Pancreas (tissue), 10 donors: ENCODE measurements at regions not wholly inside any gene's neighbourhood (a gene's known extent, or its start where the extent isn't known, plus 50 kb on each side); places are given as distances from the start of the nearest gene placed in this dataset.

ENCODE experiments used
- ATAC-seq, 4 donors: fragments of 200-7000 bp; cut with Tn5 transposase; one replicate each; pipeline versions ENCODE4 v1.8.0 to v1.9.1; 2020; ENCODE audit warnings: mild to moderate bottlenecking in 4 of 4, moderate library complexity in 4 of 4
- DNase-seq, 6 donors: peaks; one replicate each; pipeline ENCODE4 v3.0.0-alpha.2; 2020
- FAIRE-seq: peaks from 2 replicates; lab custom pipeline; 2012; peaks lifted over from hg19 to GRCh38; lab: Jason Lieb, UNC
- H3K27ac ChIP-seq, 4 donors: fragments of 200-600 bp; sonication (generic); 1 replicate in 3 of 4; 2 replicates in 1 of 4; pipeline versions ENCODE4 v1.5.0 to v1.8.0; 2020
- H3K27me3 ChIP-seq, 4 donors: fragments of 200-600 bp; one replicate each; pipeline ENCODE4 v1.8.0; 2021
- H3K36me3 ChIP-seq, 3 donors: fragments of 200-600 bp; sonication (generic) in 1 of 3; one replicate each; pipeline versions ENCODE4 v1.5.0 to v1.8.0; 2020 to 2021
- H3K4me1 ChIP-seq, 3 donors: fragments of 200-600 bp; one replicate each; pipeline ENCODE4 v1.8.0; 2021
- H3K4me3 ChIP-seq, 4 donors: fragments of 200-600 bp; sonication (generic) in 2 of 4; one replicate each; pipeline versions ENCODE4 v1.5.0 to v1.8.0; 2020 to 2021
- H3K9me3 ChIP-seq, 4 donors: fragments of 200-600 bp; one replicate each; pipeline ENCODE4 v1.8.0; 2021
- CTCF ChIP-seq, 4 donors: fragments of 200-600 bp; sonication (generic) in 3 of 4; IDR thresholded peaks; one replicate each; pipeline versions ENCODE4 v1.5.0 to v1.8.0; 2021; ENCODE audit warnings: antibody characterized with exemption in 4 of 4
- WGBS, 2 donors: extraction: QIAGEN DNeasy Blood & Tissue Kit; methylation state at CpG; one replicate each; pipeline ENCODE4 v1.1.7; 2013; 5-methylcytosine and 5-hydroxymethylcytosine counted together
- intact Hi-C, 3 donors: fragments of 100-400 bp; cut with DNase I; formaldehyde crosslinking; loops; one replicate each; pipeline versions ENCODE4 v1.11.1 to v1.14.2; 2022
- donor health status: healthy with polysubstance abuse.
- donor health status: DM: no; HTN: no; CAD: no; lungs with moderate emphysema.
- donor health status: DM: no; HTN: no; CAD: no.
- donor health status: control.
- donor health status: control.
- donor health status: Bipolar disorder and iron deficiency.
- donor health status: DM: yes; HTN: yes; CAD: no.
- donor health status: DM: no; HTN: no; CAD: no.
- donor health status: DM: no; HTN: no; CAD: no.
- donor health status: DM: yes; HTN: yes; CAD: no.

DNA sequence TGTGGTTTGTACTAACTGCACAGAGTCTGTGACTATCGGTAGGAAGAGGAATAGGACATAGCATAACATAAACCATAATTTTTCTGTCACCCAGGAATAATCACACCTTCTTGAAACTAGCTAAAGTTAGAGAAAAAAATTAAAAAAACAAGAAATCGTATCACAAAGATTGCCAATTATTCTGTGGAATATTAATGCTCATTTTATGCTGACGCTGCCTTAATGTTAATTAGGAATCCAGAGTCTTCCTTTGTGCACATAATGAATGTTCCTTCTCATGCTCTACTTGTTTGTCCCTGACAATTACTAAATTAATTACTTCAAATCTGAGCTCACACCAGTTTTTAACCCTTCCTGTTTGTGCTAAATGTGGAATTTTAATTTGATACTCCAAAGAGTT, 772.7 kb upstream of the EPHA5 start:
- H3K9me3 ChIP-seq = no peaks in the 10 kb centered on the region
- H3K27me3 ChIP-seq = no peaks in the 10 kb centered on the region
- no peak overlapping the region for H3K27ac ChIP-seq
- H3K36me3 ChIP-seq = no peaks in the 10 kb centered on the region
- intact Hi-C loops = no loop called here
- ATAC-seq (no peak), DNase-seq (no peak), FAIRE-seq (no peak)
- WGBS, 2 donors = 69 to 82% methylated on average over 3 of the region's 3 CpGs
- TF ChIP-seq CTCF (IDR thresholded peaks at IDR 0.05) = no peak
- H3K4me1 ChIP-seq = no peaks in the 10 kb centered on the region
- H3K4me3 ChIP-seq = no peak overlapping the region

- H3K4me3 ChIP-seq = no peak overlapping the region
- intact Hi-C loops = no loop called here
- FAIRE-seq (no peak), ATAC-seq (no peak), DNase-seq (no peak)
- no peak for TF ChIP-seq CTCF (IDR thresholded peaks at IDR 0.05)
- H3K27me3 ChIP-seq = no peaks in the 10 kb centered on the region
- H3K9me3 ChIP-seq = no peaks in the 10 kb centered on the region
- H3K36me3 ChIP-seq = no peaks in the 10 kb centered on the region
- H3K27ac ChIP-seq = no peak overlapping the region
- no peaks in the 10 kb centered on the region for H3K4me1 ChIP-seq
Measured at GRCh38 chr4:66439508-66439907, 769.2 kb upstream of the EPHA5 start.

DNA sequence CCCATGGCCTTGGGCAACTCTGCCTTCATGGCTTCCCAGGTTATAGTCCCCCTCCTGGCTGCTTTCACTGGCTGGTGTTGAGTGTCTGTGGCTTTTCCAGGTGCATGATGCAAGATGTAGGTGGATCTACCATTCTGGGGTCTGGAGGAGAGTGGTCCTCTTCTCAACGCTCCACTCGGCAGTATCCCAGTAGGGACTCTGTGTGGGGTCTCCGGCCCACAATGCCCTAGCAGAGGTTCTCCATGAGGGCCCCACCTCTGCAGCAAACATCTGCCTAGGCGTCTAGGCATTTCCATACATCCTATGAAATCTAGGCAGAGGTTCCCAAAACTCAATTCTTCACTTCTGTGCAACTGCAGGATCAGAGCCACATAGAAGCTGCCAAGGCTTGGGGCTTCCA, 763.4 kb upstream of the EPHA5 start:
- FAIRE-seq (no peak), DNase-seq (no peak), ATAC-seq (no peak)
- H3K9me3 ChIP-seq = no peaks in the 10 kb centered on the region
- WGBS, 2 donors = 69 to 73% methylated on average over 4 of the region's 4 CpGs
- no peaks in the 10 kb centered on the region for H3K36me3 ChIP-seq
- H3K27me3 ChIP-seq = no peaks in the 10 kb centered on the region
- H3K27ac ChIP-seq = no peak overlapping the region
- intact Hi-C loops = no loop called here
- no peak overlapping the region for H3K4me3 ChIP-seq
- no peak for TF ChIP-seq CTCF (IDR thresholded peaks at IDR 0.05)
- H3K4me1 ChIP-seq = no peaks in the 10 kb centered on the region

DNA sequence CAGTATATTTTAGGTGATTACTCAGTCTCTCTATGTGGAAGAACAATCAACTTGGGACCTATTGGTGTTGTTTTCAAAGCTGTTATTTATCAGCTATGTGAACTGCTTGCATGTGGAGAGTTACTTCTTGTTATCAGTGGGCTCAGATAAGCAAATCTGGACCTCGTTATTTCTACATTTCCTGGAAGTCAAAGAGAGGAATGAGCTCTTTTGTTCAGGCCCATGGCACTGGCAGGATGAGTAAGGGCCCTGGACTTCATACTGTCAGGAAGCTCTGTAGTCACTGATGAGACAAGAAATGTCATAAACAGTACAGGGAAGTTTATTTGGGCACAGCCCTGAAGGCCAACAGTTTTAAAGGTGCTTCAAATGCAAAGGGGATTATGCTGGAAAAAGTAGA, 760.6 kb upstream of the EPHA5 start:
- no peaks in the 10 kb centered on the region for H3K36me3 ChIP-seq
- no peaks in the 10 kb centered on the region for H3K9me3 ChIP-seq
- no peak for FAIRE-seq
- intact Hi-C loops = no loop called here
- no peak for TF ChIP-seq CTCF (IDR thresholded peaks at IDR 0.05)
- no peak for DNase-seq
- no peaks in the 10 kb centered on the region for H3K27me3 ChIP-seq
- WGBS, 2 donors = 5 to 9% methylated on average over 1 of the region's 1 CpG
- H3K4me3 ChIP-seq = no peak overlapping the region
- no peak overlapping the region for H3K27ac ChIP-seq
- no peaks in the 10 kb centered on the region for H3K4me1 ChIP-seq
- ATAC-seq = no peak

DNA sequence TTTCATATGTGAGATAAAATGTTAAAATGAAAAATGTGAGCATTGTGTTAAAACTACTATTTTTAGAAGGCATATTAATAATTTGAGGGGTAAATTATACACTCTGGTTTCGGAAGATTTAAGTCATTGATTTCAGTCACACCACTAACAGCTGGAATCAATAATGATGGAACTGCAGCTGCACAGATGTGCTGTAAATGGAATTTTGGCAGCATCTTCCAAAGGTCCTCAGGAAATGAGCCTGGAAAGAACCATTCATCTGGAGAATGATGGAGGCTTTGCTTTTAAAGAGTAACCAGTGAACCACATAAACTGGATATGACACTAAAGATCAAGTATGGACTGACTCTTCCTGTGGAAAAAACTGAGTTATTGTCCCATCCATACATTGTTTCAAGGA, 759.0 kb upstream of the EPHA5 start:
- WGBS, 2 donors = 51 to 71% methylated on average over 1 of the region's 1 CpG
- ATAC-seq (no peak), FAIRE-seq (no peak), DNase-seq (no peak)
- TF ChIP-seq CTCF (IDR thresholded peaks at IDR 0.05) = no peak
- Histone ChIP-seq H3K9me3 (no peaks in the 10 kb centered on the region), H3K27me3 (no peaks in the 10 kb centered on the region), H3K4me3 (no peak overlapping the region), H3K36me3 (no peaks in the 10 kb centered on the region), H3K4me1 (no peaks in the 10 kb centered on the region), H3K27ac (no peak overlapping the region)
- intact Hi-C loops = no loop called here
